NB4 (cell line): ENCODE measurements at regions not wholly inside any gene's neighbourhood (a gene's known extent, or its start where the extent isn't known, plus 50 kb on each side); places are given as distances from the start of the nearest gene placed in this dataset.

Experiments
- DNase-seq: peaks from one replicate; pipeline ENCODE4 v3.0.0; 2010; ENCODE audit warnings: low read depth
- H3K4me3 ChIP-seq: one replicate; pipeline ENCODE4 v1.5.1; 2011; ENCODE audit warnings: mild to moderate bottlenecking, low read depth, low read length, moderate library complexity
- MYC ChIP-seq: IDR thresholded peaks from 2 replicates; pipeline ENCODE4 v1.6.1; 2011; ENCODE audit warnings: low read depth, low read length
- POLR2A ChIP-seq: IDR thresholded peaks from 2 replicates; pipeline ENCODE4 v1.6.1; 2011; ENCODE audit warnings: mild to moderate bottlenecking; ENCODE audit not compliant: insufficient read length; ENCODE audit errors: extremely low read depth
- TF ChIP-seq, protein P1 (sequence below): IDR thresholded peaks from one replicate; pipeline ENCODE4 v1.5.1; 2012; ENCODE audit warnings: low read depth, low read length
- TF ChIP-seq, protein P2 (sequence below): IDR thresholded peaks from 2 replicates; pipeline ENCODE4 v1.6.1; 2011; ENCODE audit warnings: low read depth, low read length

DNA sequence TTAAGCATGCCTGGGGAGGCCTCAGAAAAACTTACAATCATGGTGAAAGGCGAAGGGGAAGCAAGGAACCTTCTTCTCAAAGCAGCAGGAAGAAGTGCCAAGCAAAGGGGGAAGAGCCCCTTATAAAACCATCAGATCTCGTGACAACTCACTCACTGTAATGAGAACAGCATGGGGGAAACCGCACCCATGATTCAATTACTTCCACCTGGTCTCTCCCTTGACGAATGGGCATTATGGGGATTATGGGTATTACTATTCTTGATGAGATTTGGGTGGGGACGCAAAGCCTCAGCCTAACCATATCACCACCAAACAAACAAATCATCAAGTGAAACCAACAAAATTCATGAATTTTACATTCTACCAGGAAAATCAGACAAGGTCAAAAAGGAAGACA is 76.7 kb upstream of the TAB3 start:
- TF ChIP-seq POLR2A: no peak
- TF ChIP-seq, protein P1, sequence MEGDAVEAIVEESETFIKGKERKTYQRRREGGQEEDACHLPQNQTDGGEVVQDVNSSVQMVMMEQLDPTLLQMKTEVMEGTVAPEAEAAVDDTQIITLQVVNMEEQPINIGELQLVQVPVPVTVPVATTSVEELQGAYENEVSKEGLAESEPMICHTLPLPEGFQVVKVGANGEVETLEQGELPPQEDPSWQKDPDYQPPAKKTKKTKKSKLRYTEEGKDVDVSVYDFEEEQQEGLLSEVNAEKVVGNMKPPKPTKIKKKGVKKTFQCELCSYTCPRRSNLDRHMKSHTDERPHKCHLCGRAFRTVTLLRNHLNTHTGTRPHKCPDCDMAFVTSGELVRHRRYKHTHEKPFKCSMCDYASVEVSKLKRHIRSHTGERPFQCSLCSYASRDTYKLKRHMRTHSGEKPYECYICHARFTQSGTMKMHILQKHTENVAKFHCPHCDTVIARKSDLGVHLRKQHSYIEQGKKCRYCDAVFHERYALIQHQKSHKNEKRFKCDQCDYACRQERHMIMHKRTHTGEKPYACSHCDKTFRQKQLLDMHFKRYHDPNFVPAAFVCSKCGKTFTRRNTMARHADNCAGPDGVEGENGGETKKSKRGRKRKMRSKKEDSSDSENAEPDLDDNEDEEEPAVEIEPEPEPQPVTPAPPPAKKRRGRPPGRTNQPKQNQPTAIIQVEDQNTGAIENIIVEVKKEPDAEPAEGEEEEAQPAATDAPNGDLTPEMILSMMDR: no peak
- no peak for TF ChIP-seq MYC
- TF ChIP-seq, protein P2, sequence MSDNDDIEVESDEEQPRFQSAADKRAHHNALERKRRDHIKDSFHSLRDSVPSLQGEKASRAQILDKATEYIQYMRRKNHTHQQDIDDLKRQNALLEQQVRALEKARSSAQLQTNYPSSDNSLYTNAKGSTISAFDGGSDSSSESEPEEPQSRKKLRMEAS: no peak
- DNase-seq: peak; percentile 2
- no peak overlapping the region for H3K4me3 ChIP-seq

DNA sequence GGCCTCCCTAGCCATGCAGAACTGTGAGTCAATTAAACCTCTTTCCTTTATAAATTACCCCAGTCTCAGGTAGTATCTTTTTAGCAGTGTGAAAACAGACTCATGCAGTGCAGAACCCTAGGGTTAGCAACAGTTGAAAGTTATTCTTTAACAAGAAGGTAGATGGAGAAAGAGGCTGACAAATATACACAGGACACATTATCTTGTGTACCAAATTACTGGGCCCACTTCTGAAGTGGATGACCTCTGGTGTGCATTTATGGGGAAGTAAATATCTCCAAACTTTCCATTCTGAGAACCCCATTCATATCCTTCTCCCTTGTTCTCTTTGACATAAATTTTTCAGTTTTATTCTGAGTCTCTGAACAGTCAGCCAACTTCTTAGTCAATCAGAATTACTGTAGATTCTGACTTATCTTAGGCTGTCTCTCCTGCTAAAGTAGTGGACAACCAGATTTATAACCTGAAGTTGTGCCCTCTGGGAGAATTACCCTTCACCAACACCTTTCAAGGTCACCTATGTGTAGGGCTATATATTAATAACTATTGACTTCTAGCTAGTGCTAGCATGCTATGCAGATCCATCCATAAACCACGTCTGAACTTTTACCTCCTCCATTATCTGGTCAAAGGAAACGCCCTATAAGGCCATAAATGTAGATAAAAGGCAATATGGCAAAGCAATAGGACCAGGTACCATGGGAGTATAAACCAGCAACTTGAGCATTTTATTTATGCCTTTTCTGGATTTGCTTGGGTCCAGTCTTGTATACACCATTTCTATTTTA is 72.5 kb upstream of the TAB3 start:
- no peak overlapping the region for H3K4me3 ChIP-seq
- DNase-seq: no peak
- TF ChIP-seq POLR2A: no peak
- TF ChIP-seq, protein P1: no peak
- no peak for TF ChIP-seq MYC
- TF ChIP-seq, protein P2: no peak

DNA sequence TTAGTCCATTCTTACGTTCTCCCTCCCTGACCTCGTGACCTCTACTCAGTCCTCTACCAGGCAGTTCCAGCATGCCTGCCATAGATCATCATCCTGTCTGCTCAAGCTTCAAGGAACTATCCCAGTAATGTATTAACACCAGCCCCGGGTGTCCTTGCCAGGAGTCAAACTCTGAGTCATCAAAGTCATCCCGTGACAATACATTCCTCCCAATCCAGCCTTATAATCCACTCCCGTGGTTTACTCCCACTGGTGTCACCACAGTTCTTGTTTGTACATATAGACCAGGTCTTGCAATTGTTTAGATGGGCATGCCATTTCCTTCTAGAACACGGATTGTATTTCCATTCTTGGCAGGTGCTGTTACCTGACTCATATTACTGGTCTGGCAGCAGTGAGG is 68.7 kb upstream of the TAB3 start:
- TF ChIP-seq POLR2A (no peak), MYC (no peak)
- TF ChIP-seq, protein P2: no peak
- TF ChIP-seq, protein P1: no peak
- DNase-seq: no peak
- no peak overlapping the region for H3K4me3 ChIP-seq

DNA sequence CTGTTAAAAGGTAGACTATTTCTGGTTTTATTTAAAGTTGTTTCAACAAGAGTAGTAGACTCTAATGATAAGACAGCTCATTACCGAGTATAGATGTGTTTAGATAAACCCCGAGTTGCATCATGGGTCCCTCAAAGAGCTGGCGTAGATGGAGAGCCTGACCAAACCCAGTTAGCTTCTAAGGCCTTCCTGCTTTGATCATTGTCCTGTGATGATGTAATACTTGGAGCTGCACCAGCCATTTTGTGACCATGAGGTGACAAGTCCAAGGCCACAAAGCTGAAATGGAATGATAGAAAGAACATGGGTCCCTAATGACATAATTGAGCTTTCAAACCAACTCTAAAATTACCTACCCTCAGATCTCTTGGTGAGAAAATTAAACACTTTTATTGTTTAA is 66.6 kb upstream of the TAB3 start:
- TF ChIP-seq, protein P1: no peak
- TF ChIP-seq, protein P2: no peak
- TF ChIP-seq POLR2A (no peak), MYC (no peak)
- no peak for DNase-seq
- no peak overlapping the region for H3K4me3 ChIP-seq

DNA sequence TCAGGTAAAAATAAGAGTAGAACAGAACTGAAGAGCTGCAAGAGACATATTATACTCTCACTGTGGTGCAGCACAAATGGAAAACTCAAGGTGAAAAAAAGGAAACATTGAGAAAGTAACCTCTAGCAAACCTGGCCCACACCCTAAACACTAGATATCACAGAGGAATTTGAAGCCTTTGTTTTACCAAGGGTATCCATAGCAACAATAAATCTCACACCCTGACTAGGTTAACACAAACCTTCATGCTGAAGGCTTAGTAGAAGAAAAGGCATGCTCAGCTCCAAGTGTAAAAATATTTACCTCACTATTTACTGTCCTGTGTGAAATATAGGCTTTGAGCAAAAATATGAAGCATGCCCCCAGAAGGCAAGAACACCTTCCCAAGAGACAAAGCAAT is 61.9 kb upstream of the TAB3 start:
- TF ChIP-seq, protein P2: no peak
- TF ChIP-seq MYC (no peak), POLR2A (no peak)
- TF ChIP-seq, protein P1: no peak
- no peak overlapping the region for H3K4me3 ChIP-seq
- DNase-seq: no peak
